ENCODE measurements at regions not wholly inside any gene's neighbourhood (a gene's known extent, or its start where the extent isn't known, plus 50 kb on each side); places are given as distances from the start of the nearest gene placed in this dataset.

GRCh38 chr18:57915865-57916582 lies 112.9 kb upstream of the ATP8B1 start:
- DNase-seq = peak; percentile 14

GRCh38 chr18:57915248-57915647 lies 112.1 kb upstream of the ATP8B1 start:
- no peak for DNase-seq

- no peak for DNase-seq
Observed at GRCh38 chr18:57913686-57914085, 110.6 kb upstream of the ATP8B1 start.

GRCh38 chr18:57910817-57911216 lies 107.7 kb upstream of the ATP8B1 start:
- no peak for DNase-seq

GRCh38 chr18:57910134-57910533 lies 107.0 kb upstream of the ATP8B1 start:
- DNase-seq = no peak

- DNase-seq = no peak
Observed at GRCh38 chr18:57909620-57910019, 106.5 kb upstream of the ATP8B1 start.

- no peak for DNase-seq
Observed at GRCh38 chr18:57908092-57908491, 105.0 kb upstream of the ATP8B1 start.

GRCh38 chr18:57907550-57907949 lies 104.4 kb upstream of the ATP8B1 start:
- no peak for DNase-seq

GRCh38 chr18:57906852-57907251 lies 103.7 kb upstream of the ATP8B1 start:
- DNase-seq = no peak

- no peak for DNase-seq
Observed at GRCh38 chr18:57904535-57904934, 101.4 kb upstream of the ATP8B1 start.

GRCh38 chr18:57902721-57903120 lies 99.6 kb upstream of the ATP8B1 start:
- DNase-seq = no peak

GRCh38 chr18:57901825-57902589 lies 98.9 kb upstream of the ATP8B1 start:
- DNase-seq = no peak

GRCh38 chr18:57900906-57901435 lies 97.9 kb upstream of the ATP8B1 start:
- DNase-seq = no peak

- no peak for DNase-seq
Observed at GRCh38 chr18:57898506-57899124, 95.5 kb upstream of the ATP8B1 start.

GRCh38 chr18:57895182-57895581 lies 92.1 kb upstream of the ATP8B1 start:
- no peak for DNase-seq

GRCh38 chr18:57891707-57892391 lies 88.7 kb upstream of the ATP8B1 start:
- no peak for DNase-seq

- no peak for DNase-seq
Observed at GRCh38 chr18:57890266-57890665, 87.2 kb upstream of the ATP8B1 start.

- no peak for DNase-seq
Observed at GRCh38 chr18:57889841-57890240, 86.7 kb upstream of the ATP8B1 start.

GRCh38 chr18:57887543-57888383 lies 84.6 kb upstream of the ATP8B1 start:
- no peak for DNase-seq

GRCh38 chr18:57885931-57886330 lies 82.8 kb upstream of the ATP8B1 start:
- DNase-seq = no peak

GRCh38 chr18:57882465-57882864 lies 79.3 kb upstream of the ATP8B1 start:
- no peak for DNase-seq
